CD14-positive monocyte (primary cell): ENCODE measurements at regions not wholly inside any gene's neighbourhood (a gene's known extent, or its start where the extent isn't known, plus 50 kb on each side); places are given as distances from the start of the nearest gene placed in this dataset.

Experiments used
- DNase-seq, 3 donors: peaks; one replicate each; pipeline ENCODE4 v3.0.0-alpha.2; 2011 to 2022
- H2AFZ ChIP-seq: 2 replicates; pipeline ENCODE4 v1.6.0; 2012; ENCODE audit warnings: mild to moderate bottlenecking, low read depth, low read length, inconsistent platforms; ENCODE audit not compliant: insufficient read depth, poor library complexity, severe bottlenecking
- H3K27ac ChIP-seq, 2 donors: 1 replicate in 1 of 2; 2 replicates in 1 of 2; pipeline ENCODE4 v1.5.1; 2012 to 2013; ENCODE audit warnings: low read length in 2 of 2, control low read depth in 1 of 2, inconsistent platforms in 1 of 2, low read depth in 1 of 2, mild to moderate bottlenecking in 1 of 2
- H3K27me3 ChIP-seq, 2 donors: one replicate each; pipeline versions ENCODE4 v1.6.0 to v1.6.1; 2011 to 2013; ENCODE audit warnings: low read length in 2 of 2; ENCODE audit not compliant: control insufficient read depth in 2 of 2, insufficient read depth in 2 of 2
- H3K36me3 ChIP-seq, 2 donors: replicated peaks in 1 of 2; 1 replicate in 1 of 2; 2 replicates in 1 of 2; pipeline versions ENCODE4 v1.5.1 to v1.6.1; 2012 to 2013; ENCODE audit warnings: low read length in 2 of 2, control low read depth in 1 of 2, inconsistent platforms in 1 of 2, mild to moderate bottlenecking in 1 of 2; ENCODE audit not compliant: insufficient read depth in 2 of 2, control insufficient read depth in 1 of 2
- H3K4me1 ChIP-seq, 2 donors: 1 replicate in 1 of 2; 2 replicates in 1 of 2; pipeline versions ENCODE4 v1.5.1 to v1.6.1; 2012 to 2013; ENCODE audit warnings: low read length in 2 of 2, control low read depth in 1 of 2, inconsistent platforms in 1 of 2, mild to moderate bottlenecking in 1 of 2, moderate library complexity in 1 of 2; ENCODE audit not compliant: insufficient read depth in 2 of 2, control insufficient read depth in 1 of 2
- H3K4me2 ChIP-seq: replicated peaks from 2 replicates; pipeline ENCODE3; 2012; ENCODE audit warnings: low read length, moderate library complexity, mild to moderate bottlenecking; ENCODE audit not compliant: poor library complexity, severe bottlenecking; ENCODE audit errors: extremely low read depth
- H3K4me3 ChIP-seq, 3 experiments: fragments of 200-600 bp in 1 of 3; sonication (generic) in 1 of 3; replicated peaks in 1 of 3; 1 replicate in 2 of 3; 2 replicates in 1 of 3; pipeline ENCODE4 v1.5.1; 2011 to 2013; ENCODE audit warnings: low read length in 3 of 3, mild to moderate bottlenecking in 3 of 3, control low read depth in 2 of 3, low read depth in 2 of 3, inconsistent platforms in 1 of 3, moderate library complexity in 1 of 3
- H3K79me2 ChIP-seq: 2 replicates; pipeline ENCODE4 v1.6.0; 2012; ENCODE audit warnings: mild to moderate bottlenecking, control low read depth, inconsistent platforms, low read length, moderate library complexity; ENCODE audit not compliant: insufficient read depth
- H3K9ac ChIP-seq: 2 replicates; pipeline ENCODE4 v1.6.0; 2017; ENCODE audit warnings: low read length, mild to moderate bottlenecking; ENCODE audit not compliant: insufficient read depth, poor library complexity, severe bottlenecking
- H3K9me3 ChIP-seq, 2 donors: replicated peaks in 1 of 2; 1 replicate in 1 of 2; 2 replicates in 1 of 2; pipeline versions ENCODE4 v1.5.1 to v1.6.1; 2012 to 2013; ENCODE audit warnings: low read length in 2 of 2, control low read depth in 1 of 2; ENCODE audit not compliant: control insufficient read depth in 1 of 2, insufficient read depth in 1 of 2
- H4K20me1 ChIP-seq: 2 replicates; pipeline ENCODE4 v1.6.0; 2012; ENCODE audit warnings: mild to moderate bottlenecking, low read length, control low read depth, moderate library complexity; ENCODE audit not compliant: insufficient read depth
- H3K27ac Mint-ChIP-seq, 7 donors: one replicate each; pipeline ENCODE4 v1.8.0; 2020; ENCODE audit warnings: mild to moderate bottlenecking in 7 of 7, mixed read lengths in 7 of 7, moderate library complexity in 6 of 7, inconsistent platforms in 2 of 7
- H3K27me3 Mint-ChIP-seq, 3 donors: one replicate each; pipeline ENCODE4 v1.8.0; 2021 to 2022; ENCODE audit warnings: low read depth in 3 of 3, mild to moderate bottlenecking in 3 of 3, mixed read lengths in 3 of 3, moderate library complexity in 3 of 3, inconsistent platforms in 1 of 3
- H3K36me3 Mint-ChIP-seq, 2 donors: one replicate each; pipeline ENCODE4 v1.8.0; 2020; ENCODE audit warnings: mixed read lengths in 2 of 2, inconsistent platforms in 1 of 2, mild to moderate bottlenecking in 1 of 2
- H3K4me1 Mint-ChIP-seq: one replicate; pipeline ENCODE4 v1.8.0; 2020; ENCODE audit warnings: mild to moderate bottlenecking, mixed read lengths
- H3K4me3 Mint-ChIP-seq, 2 donors: one replicate each; pipeline ENCODE4 v1.8.0; 2020; ENCODE audit warnings: mild to moderate bottlenecking in 2 of 2, mixed read lengths in 2 of 2, moderate library complexity in 1 of 2
- H3K9me3 Mint-ChIP-seq, 7 donors: one replicate each; pipeline ENCODE4 v1.8.0; 2020 to 2022; ENCODE audit warnings: mixed read lengths in 7 of 7, mild to moderate bottlenecking in 6 of 7, moderate library complexity in 6 of 7, inconsistent platforms in 2 of 7
- CTCF ChIP-seq: fragments of 200-600 bp; IDR thresholded peaks from one replicate; pipeline ENCODE4 v1.8.0; 2022; ENCODE audit warnings: antibody characterized with exemption, mild to moderate bottlenecking
- WGBS: methylation state at CpG from one replicate; pipeline ENCODE4 v1.1.5; 2013; ENCODE audit warnings: missing lambda C conversion rate; ENCODE audit not compliant: insufficient coverage; 5-methylcytosine and 5-hydroxymethylcytosine counted together
- intact Hi-C, 2 donors: fragments of 100-400 bp; cut with micrococcal nuclease; formaldehyde crosslinking; loops; one replicate each; pipeline versions ENCODE4 v1.15.0 to v1.15.1; 2023

GRCh38 chr12:67773896-67774295 is 125.4 kb downstream of the DYRK2 start:
- Histone ChIP-seq H3K36me3 (no peaks in the 10 kb centered on the region), H3K27ac (no peak overlapping the region), H3K4me2 (no peak overlapping the region), H3K79me2 (no peaks in the 10 kb centered on the region), H3K9ac (no peak overlapping the region), H3K9me3 (no peaks in the 10 kb centered on the region), H4K20me1 (no peaks in the 10 kb centered on the region), H3K27me3 (no peaks in the 10 kb centered on the region), H3K4me3 (no peak overlapping the region), H3K4me1 (no peaks in the 10 kb centered on the region), H2AFZ (no peak overlapping the region)
- TF ChIP-seq CTCF: no peak
- Mint-ChIP-seq H3K36me3 (no peaks in the 10 kb centered on the region), H3K27me3 (peaks cover 6 to 7% (median 6%) of the 10 kb centered on the region in 3 donors), H3K9me3 (peaks cover 1 to 7% (median 3%) of the 10 kb centered on the region in 7 donors), H3K4me1 (no peaks in the 10 kb centered on the region), H3K4me3 (no peak overlapping the region), H3K27ac (no peak overlapping the region)
- intact Hi-C loops: no loop called here
- WGBS: 90% methylated on average over 1 of the region's 2 CpGs
- DNase-seq: no peak

GRCh38 chr12:67774983-67775587 is 126.5 kb downstream of the DYRK2 start:
- Histone ChIP-seq H3K4me2 (no peak overlapping the region), H3K4me1 (no peaks in the 10 kb centered on the region), H3K27ac (no peak overlapping the region), H3K9ac (no peak overlapping the region), H2AFZ (no peak overlapping the region), H4K20me1 (no peaks in the 10 kb centered on the region), H3K27me3 (no peaks in the 10 kb centered on the region), H3K79me2 (no peaks in the 10 kb centered on the region), H3K36me3 (no peaks in the 10 kb centered on the region), H3K9me3 (no peaks in the 10 kb centered on the region), H3K4me3 (no peak overlapping the region)
- WGBS: 92% methylated on average over 4 of the region's 4 CpGs
- H3K36me3 Mint-ChIP-seq: no peaks in the 10 kb centered on the region
- TF ChIP-seq CTCF: no peak
- intact Hi-C loops: no loop called here
- no peak overlapping the region for H3K27ac Mint-ChIP-seq
- no peak overlapping the region for H3K4me3 Mint-ChIP-seq
- H3K27me3 Mint-ChIP-seq: peaks cover 6 to 7% (median 6%) of the 10 kb centered on the region in 3 donors
- peaks cover 0 to 7% (median 3%) of the 10 kb centered on the region in 7 donors for H3K9me3 Mint-ChIP-seq
- H3K4me1 Mint-ChIP-seq: no peaks in the 10 kb centered on the region
- no peak for DNase-seq
